A549 (cell line): ENCODE measurements at regions not wholly inside any gene's neighbourhood (a gene's known extent, or its start where the extent isn't known, plus 50 kb on each side); places are given as distances from the start of the nearest gene placed in this dataset.

Source experiments
- ATAC-seq, 2 experiments: fragments of 200-7000 bp in 1 of 2; fragments of >200 bp in 1 of 2; cut with Nextera tagmentation in 1 of 2; cut with Tn5 transposase in 1 of 2; 3 replicates each; pipeline versions ENCODE4 v1.8.0 to v1.9.1; 2018 to 2020; ENCODE audit warnings: mild to moderate bottlenecking in 1 of 2, moderate library complexity in 1 of 2
- CTCF ChIA-PET: fragments of 300-600 bp; sonication (Branson Sonifier 250); formaldehyde crosslinking; extraction: SDS; loops from one replicate; lab custom pipeline; 2021; ENCODE audit warnings: antibody characterized with exemption, inconsistent platforms; lab: Yijun Ruan, JAX
- POLR2A ChIA-PET: fragments of 350-600 bp; formaldehyde crosslinking; extraction: SDS; loops from one replicate; lab custom pipeline; 2021; ENCODE audit warnings: antibody characterized with exemption, inconsistent platforms; lab: Yijun Ruan, JAX
- DNase-seq, 2 experiments: peaks; one replicate each; pipeline versions ENCODE4 v3.0.0 to v3.0.0-alpha.2; 2011 to 2016; ENCODE audit warnings: low read depth in 1 of 2, low spot score in 1 of 2
- FAIRE-seq: peaks from 2 replicates; lab custom pipeline; 2011; peaks lifted over from hg19 to GRCh38; lab: Jason Lieb, UNC
- H3K27ac ChIP-seq, 2 experiments: fragments of >200 bp; sonication (Bioruptor Twin); formaldehyde crosslinking; 3 replicates each; pipeline ENCODE4 v1.5.1; 2016 to 2017
- H3K4me1 ChIP-seq: fragments of >200 bp; sonication (Bioruptor Twin); formaldehyde crosslinking; 3 replicates; pipeline ENCODE4 v1.6.1; 2016
- H3K4me2 ChIP-seq: fragments of >200 bp; sonication (Bioruptor Twin); formaldehyde crosslinking; 3 replicates; pipeline ENCODE4 v1.6.1; 2016
- H3K4me3 ChIP-seq: fragments of >200 bp; sonication (Bioruptor Twin); formaldehyde crosslinking; 3 replicates; pipeline ENCODE4 v1.5.1; 2016
- H3K9me3 ChIP-seq: fragments of >200 bp; sonication (Bioruptor Twin); formaldehyde crosslinking; 3 replicates; pipeline ENCODE4 v1.6.1; 2016
- ATOH8 ChIP-seq: fragments of 250-450 bp; sonication (Bioruptor Pico); IDR thresholded peaks from 2 replicates; pipeline ENCODE4 v1.5.0; 2020; ENCODE audit warnings: low read depth, mild to moderate bottlenecking, moderate library complexity
- BHLHE40 ChIP-seq: IDR thresholded peaks from 2 replicates; pipeline ENCODE4 v1.6.1; 2012; ENCODE audit warnings: low read depth, low read length, inconsistent platforms
- CBX2 ChIP-seq: fragments of 200-600 bp; sonication (generic); IDR thresholded peaks from 2 replicates; pipeline ENCODE4 v1.6.1; 2016; ENCODE audit warnings: low read depth, mild to moderate bottlenecking, borderline replicate concordance
- CBX8 ChIP-seq: fragments of 200-600 bp; sonication (generic); IDR thresholded peaks from 2 replicates; pipeline ENCODE4 v1.6.1; 2016
- CEBPB ChIP-seq, 2 experiments: fragments of >200 bp in 1 of 2; sonication (Bioruptor Twin) in 1 of 2; formaldehyde crosslinking in 1 of 2; IDR thresholded peaks; 2 replicates each; pipeline ENCODE4 v1.6.1; 2012 to 2016
- CHD2 ChIP-seq: fragments of 150-350 bp; IDR thresholded peaks from 2 replicates; pipeline ENCODE4 v1.6.1; 2014; ENCODE audit warnings: low read length; ENCODE audit not compliant: partially characterized antibody
- CHD4 ChIP-seq: fragments of 200-600 bp; sonication (generic); IDR thresholded peaks from 2 replicates; pipeline ENCODE4 v1.6.1; 2016; ENCODE audit warnings: antibody characterized with exemption, mild to moderate bottlenecking, borderline replicate concordance
- EHMT2 ChIP-seq: fragments of 200-600 bp; sonication (generic); IDR thresholded peaks from 2 replicates; pipeline ENCODE4 v1.6.1; 2016; ENCODE audit warnings: antibody characterized with exemption, low read depth, mild to moderate bottlenecking, moderate library complexity
- EP300 ChIP-seq, 2 experiments: fragments of >200 bp; sonication (Bioruptor Twin); formaldehyde crosslinking; IDR thresholded peaks; 2 replicates in 1 of 2; 3 replicates in 1 of 2; pipeline ENCODE4 v1.6.1; 2016 to 2017
- FOSB ChIP-seq: fragments of 250-450 bp; sonication (Bioruptor Pico); IDR thresholded peaks from 2 replicates; pipeline ENCODE4 v1.5.0; 2020; ENCODE audit warnings: mild to moderate bottlenecking, moderate library complexity
- HMGXB4 ChIP-seq: fragments of 250-450 bp; sonication (Bioruptor Pico); IDR thresholded peaks from 2 replicates; pipeline ENCODE4 v1.5.0; 2021; ENCODE audit warnings: mild to moderate bottlenecking, moderate library complexity, borderline replicate concordance
- JUNB ChIP-seq: fragments of >200 bp; sonication (Bioruptor Twin); formaldehyde crosslinking; IDR thresholded peaks from 2 replicates; pipeline ENCODE4 v1.6.1; 2016
- KDM1A ChIP-seq: fragments of 200-600 bp; sonication (generic); IDR thresholded peaks from 2 replicates; pipeline ENCODE4 v1.6.1; 2016; ENCODE audit warnings: low read depth, mild to moderate bottlenecking
- KDM5A ChIP-seq: fragments of 200-600 bp; sonication (generic); IDR thresholded peaks from 2 replicates; pipeline ENCODE4 v1.6.1; 2016; ENCODE audit warnings: antibody characterized with exemption, mild to moderate bottlenecking
- MAFK ChIP-seq: fragments of 450-650 bp; IDR thresholded peaks from 2 replicates; pipeline ENCODE4 v1.6.1; 2014; ENCODE audit not compliant: partially characterized antibody
- MYC ChIP-seq: IDR thresholded peaks from 2 replicates; pipeline ENCODE4 v1.6.1; 2012; ENCODE audit warnings: mild to moderate bottlenecking, inconsistent platforms, low read length, improper control_type of control experiment, borderline replicate concordance
- NFE2L2 ChIP-seq: fragments of 150-350 bp; conservative IDR thresholded peaks from 2 replicates; pipeline ENCODE4 v1.6.1; 2014; ENCODE audit warnings: low read length
- NPAS2 ChIP-seq: fragments of 250-450 bp; sonication (Bioruptor Pico); IDR thresholded peaks from 2 replicates; pipeline ENCODE4 v1.8.0; 2022; ENCODE audit warnings: mild to moderate bottlenecking, moderate library complexity, borderline replicate concordance
- PHF8 ChIP-seq: fragments of 200-600 bp; sonication (generic); IDR thresholded peaks from 2 replicates; pipeline ENCODE4 v1.6.1; 2016; ENCODE audit warnings: low read depth, mild to moderate bottlenecking, antibody characterized with exemption, moderate library complexity, borderline replicate concordance
- POLR2A ChIP-seq: IDR thresholded peaks from 2 replicates; pipeline ENCODE4 v1.6.1; 2012; ENCODE audit warnings: mild to moderate bottlenecking, low read length
- RARB ChIP-seq: fragments of 250-450 bp; sonication (Bioruptor Pico); IDR thresholded peaks from 2 replicates; pipeline ENCODE4 v1.8.0; 2021; ENCODE audit warnings: mild to moderate bottlenecking, moderate library complexity
- RNF2 ChIP-seq: fragments of 200-600 bp; sonication (generic); IDR thresholded peaks from 2 replicates; pipeline ENCODE4 v1.6.1; 2016; ENCODE audit warnings: low read depth, mild to moderate bottlenecking, antibody characterized with exemption, moderate library complexity, borderline replicate concordance
- SMC3 ChIP-seq: fragments of >200 bp; sonication (Bioruptor Twin); formaldehyde crosslinking; IDR thresholded peaks from 3 replicates; pipeline ENCODE4 v1.6.1; 2018; ENCODE audit warnings: inconsistent platforms
- SREBF2 ChIP-seq: fragments of 450-650 bp; IDR thresholded peaks from 2 replicates; pipeline ENCODE4 v1.6.1; 2014; ENCODE audit warnings: mild to moderate bottlenecking, moderate library complexity
- ZC3H11A ChIP-seq: fragments of 450-650 bp; IDR thresholded peaks from 2 replicates; pipeline ENCODE4 v1.6.1; 2014; ENCODE audit warnings: antibody characterized with exemption, mild to moderate bottlenecking
- WGBS: methylation state at CpG from one replicate; pipeline ENCODE4 v1.1.6; 2017; ENCODE audit errors: missing lambda C conversion rate; 5-methylcytosine and 5-hydroxymethylcytosine counted together
- TF ChIP-seq, protein P1 (sequence below): IDR thresholded peaks from 2 replicates; pipeline ENCODE4 v1.6.1; 2012; ENCODE audit warnings: low read depth, borderline replicate concordance
- TF ChIP-seq, protein P2 (sequence below): IDR thresholded peaks from 2 replicates; pipeline ENCODE4 v1.6.1; 2012

GRCh38 chr17:45692661-45693060 is 91.5 kb upstream of the CRHR1 start:
- FAIRE-seq: no peak
- H3K4me1 ChIP-seq: no peaks in the 10 kb centered on the region
- H3K4me2 ChIP-seq: no peak overlapping the region
- no peak for ATAC-seq
- no peak overlapping the region for H3K27ac ChIP-seq
- ChIA-PET CTCF (interaction anchor here (0.6 to 1.2 kb wide), 5 partner anchors 13 to 540 kb away, joined by 3 to 4 read pairs (median 4); partner anchors contain the start of gene KANSL1), POLR2A (no interaction called here)
- 41% methylated on average over 4 of the region's 4 CpGs for WGBS
- no peaks in the 10 kb centered on the region for H3K9me3 ChIP-seq
- no peak for TF ChIP-seq NPAS2 (CRISPR knock-in tag)
- TF ChIP-seq EP300 (IDR thresholded peaks at IDR 0.05): no peak
- TF ChIP-seq CHD4: no peak
- TF ChIP-seq RNF2: no peak
- TF ChIP-seq PHF8: no peak
- no peak for TF ChIP-seq POLR2A
- no peak for TF ChIP-seq CBX8
- no peak for TF ChIP-seq SREBF2
- no peak for TF ChIP-seq FOSB (CRISPR knock-in tag)
- no peak for TF ChIP-seq JUNB
- DNase-seq: no peak
- no peak overlapping the region for H3K4me3 ChIP-seq

GRCh38 chr17:45693792-45694191 is 90.3 kb upstream of the CRHR1 start:
- TF ChIP-seq SMC3 (no peak), NFE2L2 (peak; percentile 39; the same call in 1 of the 2 replicates), MAFK (peak; percentile 62)
- Histone ChIP-seq H3K4me1 (no peaks in the 10 kb centered on the region), H3K4me3 (no peak overlapping the region), H3K4me2 (no peak overlapping the region), H3K9me3 (no peaks in the 10 kb centered on the region), H3K27ac (no peak overlapping the region)
- ChIA-PET POLR2A (no interaction called here), CTCF (no interaction called here)
- DNase-seq (no peak), ATAC-seq (no peak), FAIRE-seq (peak; percentile 84)

GRCh38 chr17:45696442-45696841 is 87.7 kb upstream of the CRHR1 start:
- POLR2A ChIA-PET: no interaction called here
- no peak overlapping the region for H3K4me2 ChIP-seq
- FAIRE-seq: peak; percentile 28
- TF ChIP-seq ZC3H11A (no peak), BHLHE40 (no peak), CEBPB (IDR thresholded peaks at IDR 0.05) (no peak), MYC (no peak), KDM1A (no peak), ATOH8 (CRISPR knock-in tag) (no peak), EHMT2 (no peak), SREBF2 (no peak), CHD2 (no peak), HMGXB4 (CRISPR knock-in tag) (no peak), RARB (CRISPR knock-in tag) (no peak), NFE2L2 (no peak), CBX2 (no peak), NPAS2 (CRISPR knock-in tag) (no peak), KDM5A (no peak)
- TF ChIP-seq, protein P1, sequence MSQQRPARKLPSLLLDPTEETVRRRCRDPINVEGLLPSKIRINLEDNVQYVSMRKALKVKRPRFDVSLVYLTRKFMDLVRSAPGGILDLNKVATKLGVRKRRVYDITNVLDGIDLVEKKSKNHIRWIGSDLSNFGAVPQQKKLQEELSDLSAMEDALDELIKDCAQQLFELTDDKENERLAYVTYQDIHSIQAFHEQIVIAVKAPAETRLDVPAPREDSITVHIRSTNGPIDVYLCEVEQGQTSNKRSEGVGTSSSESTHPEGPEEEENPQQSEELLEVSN: no peak
- TF ChIP-seq, protein P2, sequence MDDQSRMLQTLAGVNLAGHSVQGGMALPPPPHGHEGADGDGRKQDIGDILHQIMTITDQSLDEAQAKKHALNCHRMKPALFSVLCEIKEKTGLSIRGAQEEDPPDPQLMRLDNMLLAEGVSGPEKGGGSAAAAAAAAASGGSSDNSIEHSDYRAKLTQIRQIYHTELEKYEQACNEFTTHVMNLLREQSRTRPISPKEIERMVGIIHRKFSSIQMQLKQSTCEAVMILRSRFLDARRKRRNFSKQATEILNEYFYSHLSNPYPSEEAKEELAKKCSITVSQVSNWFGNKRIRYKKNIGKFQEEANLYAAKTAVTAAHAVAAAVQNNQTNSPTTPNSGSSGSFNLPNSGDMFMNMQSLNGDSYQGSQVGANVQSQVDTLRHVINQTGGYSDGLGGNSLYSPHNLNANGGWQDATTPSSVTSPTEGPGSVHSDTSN: no peak
- TF ChIP-seq, all 56 proteins: peak for 0
- Histone ChIP-seq H3K27ac (no peak overlapping the region), H3K9me3 (no peaks in the 10 kb centered on the region), H3K4me1 (no peaks in the 10 kb centered on the region), H3K4me3 (no peak overlapping the region)
- ATAC-seq (no peak), DNase-seq (no peak)
- CTCF ChIA-PET: interaction anchor here (1.5 to 4.0 kb wide), 3 partner anchors 11 to 24 kb away, joined by 3 to 14 read pairs (median 5); no protein-coding TSS in a partner anchor
